ENCODE measurements at regions not wholly inside any gene's neighbourhood (a gene's known extent, or its start where the extent isn't known, plus 50 kb on each side); places are given as distances from the start of the nearest gene placed in this dataset.

- no peak for TF ChIP-seq CTCF (IDR thresholded peaks at IDR 0.05)
- H3K36me3 Mint-ChIP-seq (ENCODE audit: low read depth) = no peaks in the 10 kb centered on the region
- peaks cover 36% of the 10 kb centered on the region for H3K9me3 Mint-ChIP-seq
- no peaks in the 10 kb centered on the region for H3K4me1 Mint-ChIP-seq
- H3K4me3 Mint-ChIP-seq = no peak overlapping the region
- H3K27ac Mint-ChIP-seq = no peak overlapping the region
- no peaks in the 10 kb centered on the region for H3K27me3 Mint-ChIP-seq (ENCODE audit: low read depth, poor library complexity)
- DNase-seq = no peak
Measured at GRCh38 chr6:66883453-66883852, 1176.4 kb upstream of the EYS start.

GRCh38 chr6:66866801-66867200 is 1159.8 kb upstream of the EYS start:
- Mint-ChIP-seq H3K27me3 (ENCODE audit: low read depth, poor library complexity) (peaks cover 5% of the 10 kb centered on the region), H3K9me3 (peaks cover 10% of the 10 kb centered on the region), H3K36me3 (ENCODE audit: low read depth) (no peaks in the 10 kb centered on the region), H3K27ac (no peak overlapping the region), H3K4me3 (no peak overlapping the region), H3K4me1 (no peaks in the 10 kb centered on the region)
- no peak for TF ChIP-seq CTCF (IDR thresholded peaks at IDR 0.05)
- DNase-seq = no peak

GRCh38 chr6:66865771-66866170 is 1158.7 kb upstream of the EYS start:
- no peak for TF ChIP-seq CTCF (IDR thresholded peaks at IDR 0.05)
- Mint-ChIP-seq H3K9me3 (peaks cover 10% of the 10 kb centered on the region), H3K36me3 (ENCODE audit: low read depth) (no peaks in the 10 kb centered on the region), H3K27me3 (ENCODE audit: low read depth, poor library complexity) (no peaks in the 10 kb centered on the region), H3K4me1 (no peaks in the 10 kb centered on the region), H3K4me3 (no peak overlapping the region), H3K27ac (no peak overlapping the region)
- DNase-seq = no peak

GRCh38 chr6:66861007-66861541 is 1154.0 kb upstream of the EYS start:
- Mint-ChIP-seq H3K9me3 (peaks cover 7% of the 10 kb centered on the region), H3K36me3 (ENCODE audit: low read depth) (no peaks in the 10 kb centered on the region), H3K4me3 (no peak overlapping the region), H3K27ac (no peak overlapping the region), H3K4me1 (no peaks in the 10 kb centered on the region), H3K27me3 (ENCODE audit: low read depth, poor library complexity) (peaks cover 3% of the 10 kb centered on the region)
- DNase-seq = no peak
- TF ChIP-seq CTCF (IDR thresholded peaks at IDR 0.05) = no peak

- Mint-ChIP-seq H3K4me1 (no peaks in the 10 kb centered on the region), H3K9me3 (peaks cover 7% of the 10 kb centered on the region), H3K36me3 (ENCODE audit: low read depth) (no peaks in the 10 kb centered on the region), H3K27me3 (ENCODE audit: low read depth, poor library complexity) (peaks cover 3% of the 10 kb centered on the region), H3K27ac (no peak overlapping the region), H3K4me3 (no peak overlapping the region)
- no peak for DNase-seq
- TF ChIP-seq CTCF (IDR thresholded peaks at IDR 0.05) = no peak
Measured at GRCh38 chr6:66860328-66860727, 1153.3 kb upstream of the EYS start.

GRCh38 chr6:66858196-66858595 is 1151.2 kb upstream of the EYS start:
- no peak overlapping the region for H3K4me3 Mint-ChIP-seq
- DNase-seq = no peak
- no peaks in the 10 kb centered on the region for H3K36me3 Mint-ChIP-seq (ENCODE audit: low read depth)
- no peaks in the 10 kb centered on the region for H3K4me1 Mint-ChIP-seq
- no peak for TF ChIP-seq CTCF (IDR thresholded peaks at IDR 0.05)
- H3K27ac Mint-ChIP-seq = no peak overlapping the region
- no peaks in the 10 kb centered on the region for H3K9me3 Mint-ChIP-seq
- H3K27me3 Mint-ChIP-seq (ENCODE audit: low read depth, poor library complexity) = peaks cover 3% of the 10 kb centered on the region
